Ishikawa (cell line): ENCODE measurements at regions not wholly inside any gene's neighbourhood (a gene's known extent, or its start where the extent isn't known, plus 50 kb on each side); places are given as distances from the start of the nearest gene placed in this dataset.
A peak's percentile ranks its signal among the peaks of the same experiment; 100 is the strongest.

Source experiments
- CEBPB ChIP-seq: IDR thresholded peaks from 2 replicates; pipeline ENCODE4 v1.6.1; 2012
- CREB1 ChIP-seq: IDR thresholded peaks from 2 replicates; pipeline ENCODE4 v1.6.1; 2012; ENCODE audit warnings: low read depth
- EGR1 ChIP-seq: IDR thresholded peaks from 2 replicates; pipeline ENCODE4 v1.6.1; 2012
- EP300 ChIP-seq: IDR thresholded peaks from 2 replicates; pipeline ENCODE4 v1.6.1; 2012; ENCODE audit warnings: borderline replicate concordance
- FOXM1 ChIP-seq: IDR thresholded peaks from 2 replicates; pipeline ENCODE4 v1.6.1; 2012; ENCODE audit warnings: low read depth, borderline replicate concordance
- MAX ChIP-seq: IDR thresholded peaks from 2 replicates; pipeline ENCODE4 v1.6.1; 2012
- NFIC ChIP-seq: IDR thresholded peaks from 2 replicates; pipeline ENCODE4 v1.6.1; 2012
- RAD21 ChIP-seq: IDR thresholded peaks from 2 replicates; pipeline ENCODE4 v1.6.1; 2012; ENCODE audit warnings: low read depth
- REST ChIP-seq: IDR thresholded peaks from 2 replicates; pipeline ENCODE4 v1.6.1; 2012; ENCODE audit warnings: low read depth, mild to moderate bottlenecking
- TAF1 ChIP-seq: IDR thresholded peaks from 2 replicates; pipeline ENCODE4 v1.6.1; 2012; ENCODE audit warnings: low read depth, mild to moderate bottlenecking
- TCF12 ChIP-seq: IDR thresholded peaks from 2 replicates; pipeline ENCODE4 v1.6.1; 2012; ENCODE audit warnings: low read depth
- TEAD4 ChIP-seq: IDR thresholded peaks from 2 replicates; pipeline ENCODE4 v1.6.1; 2012
- YY1 ChIP-seq: IDR thresholded peaks from 2 replicates; pipeline ENCODE4 v1.6.1; 2012; ENCODE audit warnings: low read depth
- ZBTB7A ChIP-seq: IDR thresholded peaks from 2 replicates; pipeline ENCODE4 v1.6.1; 2012; ENCODE audit warnings: low read depth
- TF ChIP-seq, protein P1 (sequence below): IDR thresholded peaks from 2 replicates; pipeline ENCODE4 v1.6.1; 2012

DNA sequence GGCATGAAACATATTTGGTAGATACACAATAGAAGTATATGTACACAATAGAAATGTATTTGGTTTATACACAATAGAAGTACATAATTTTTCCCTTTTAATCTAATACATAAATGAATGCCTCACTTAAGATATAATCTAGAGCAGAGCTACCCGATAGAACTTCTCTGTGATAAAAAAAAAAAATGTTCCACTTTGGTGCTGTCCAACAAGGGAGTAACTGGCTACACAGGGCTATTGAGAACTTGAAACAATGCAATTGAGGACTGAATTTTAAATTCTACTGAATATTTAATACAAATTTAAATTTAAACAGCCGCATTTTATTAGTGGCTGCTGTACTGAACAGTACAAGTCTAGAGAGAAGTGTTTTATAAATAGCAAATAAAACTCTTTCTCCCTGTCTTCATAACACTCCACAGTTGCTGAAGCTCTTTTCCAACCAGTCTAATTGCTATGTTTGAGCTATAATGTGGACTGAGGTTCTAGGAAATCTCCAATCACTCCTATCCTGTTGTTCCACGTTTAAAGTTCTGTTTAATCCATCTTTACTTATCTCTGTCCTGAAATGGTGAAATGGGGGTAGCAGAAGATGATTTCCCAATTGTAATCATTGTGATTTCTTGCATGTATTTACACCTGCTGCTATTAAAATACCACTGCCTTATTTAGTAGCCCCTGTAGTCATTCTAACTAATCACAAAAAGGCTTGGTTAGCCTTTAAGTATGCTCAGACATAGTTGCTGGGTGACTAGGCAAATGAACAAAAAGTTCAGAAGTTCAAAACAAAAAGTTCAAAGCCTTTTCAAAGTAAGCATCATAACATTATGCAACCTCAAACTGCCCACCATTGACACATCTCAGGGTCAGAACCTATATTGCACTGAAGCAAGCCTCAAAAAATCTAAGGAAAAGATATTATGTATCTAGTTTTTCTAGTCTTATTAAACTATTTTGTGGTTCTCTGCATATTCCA, 192.3 kb upstream of the C1orf87 start:
- TF ChIP-seq REST (peak; percentile 31; the same call in 1 of the 2 replicates), EGR1 (no peak), NFIC (no peak)

- TF ChIP-seq FOXM1 (no peak), RAD21 (no peak), MAX (no peak), TEAD4 (no peak), CREB1 (no peak), REST (no peak), TAF1 (no peak), NFIC (no peak), CEBPB (no peak), YY1 (no peak), EP300 (no peak), EGR1 (no peak), TCF12 (no peak)
These were observed 189.1 kb upstream of the C1orf87 start for GRCh38 chr1:60262701-60263100.

GRCh38 chr1:60257531-60257930, 184.0 kb upstream of the C1orf87 start:
- TF ChIP-seq, protein P1, sequence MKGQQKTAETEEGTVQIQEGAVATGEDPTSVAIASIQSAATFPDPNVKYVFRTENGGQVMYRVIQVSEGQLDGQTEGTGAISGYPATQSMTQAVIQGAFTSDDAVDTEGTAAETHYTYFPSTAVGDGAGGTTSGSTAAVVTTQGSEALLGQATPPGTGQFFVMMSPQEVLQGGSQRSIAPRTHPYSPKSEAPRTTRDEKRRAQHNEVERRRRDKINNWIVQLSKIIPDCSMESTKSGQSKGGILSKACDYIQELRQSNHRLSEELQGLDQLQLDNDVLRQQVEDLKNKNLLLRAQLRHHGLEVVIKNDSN = no peak
- TF ChIP-seq TCF12 = no peak
- TF ChIP-seq YY1 = no peak
- TF ChIP-seq REST = no peak
- no peak for TF ChIP-seq TAF1
- TF ChIP-seq RAD21 = no peak
- TF ChIP-seq EP300 = no peak
- TF ChIP-seq CEBPB = no peak
- TF ChIP-seq EGR1 = no peak
- no peak for TF ChIP-seq ZBTB7A
- no peak for TF ChIP-seq TEAD4
- TF ChIP-seq FOXM1 = no peak
- no peak for TF ChIP-seq CREB1
- no peak for TF ChIP-seq NFIC
- TF ChIP-seq MAX = no peak

DNA sequence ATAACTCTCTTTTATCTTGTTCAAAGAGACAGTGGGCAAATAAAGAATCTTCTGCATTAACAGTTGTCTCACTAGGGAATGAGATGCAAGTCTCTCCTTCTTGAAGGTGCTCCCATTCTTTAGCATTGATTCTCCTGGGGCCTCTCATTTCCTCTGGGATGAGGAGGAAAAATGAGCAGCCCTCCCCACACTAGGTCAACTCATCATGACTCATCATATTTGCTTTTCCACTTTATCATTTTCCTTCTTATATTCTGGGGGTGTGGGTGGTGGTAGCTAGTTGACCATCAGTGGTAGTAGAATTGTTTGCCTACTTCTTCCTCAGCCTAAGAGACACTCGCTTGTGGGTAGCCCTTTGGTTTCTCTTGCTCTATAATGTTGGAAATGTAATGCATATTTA, 182.0 kb upstream of the C1orf87 start:
- no peak for TF ChIP-seq FOXM1
- no peak for TF ChIP-seq TEAD4
- no peak for TF ChIP-seq REST
- TF ChIP-seq EP300 = no peak
- TF ChIP-seq NFIC = no peak
- TF ChIP-seq RAD21 = no peak
- TF ChIP-seq MAX = no peak
- no peak for TF ChIP-seq EGR1
- no peak for TF ChIP-seq CREB1
- no peak for TF ChIP-seq ZBTB7A
- no peak for TF ChIP-seq YY1
- TF ChIP-seq TCF12 = no peak
